ENCODE measurements at regions not wholly inside any gene's neighbourhood (a gene's known extent, or its start where the extent isn't known, plus 50 kb on each side); places are given as distances from the start of the nearest gene placed in this dataset.

GRCh38 chr4:27873596-27873995, 1013.0 kb downstream of the STIM2 start:
- intact Hi-C loops (cut with DNase I), result no loop called here

DNA sequence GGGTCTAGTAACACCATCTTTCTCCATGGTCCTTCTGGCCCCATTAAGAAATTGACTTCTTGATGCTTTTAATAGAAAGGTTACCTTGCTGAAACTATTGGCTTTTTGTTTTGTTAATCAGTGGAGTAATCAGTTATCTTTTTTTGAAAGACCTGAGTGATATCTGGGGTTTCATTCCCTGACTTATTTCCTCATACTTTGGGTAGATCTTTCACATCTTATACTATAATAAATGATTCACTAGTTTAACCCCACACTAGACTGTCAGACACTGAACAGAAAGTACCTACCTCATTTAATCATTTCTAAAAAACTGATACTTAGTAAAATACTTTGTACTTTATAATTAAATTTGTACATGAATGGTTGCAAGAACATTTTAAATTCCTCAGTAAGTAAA, 1021.1 kb downstream of the STIM2 start:
- intact Hi-C loops (cut with DNase I), result no loop called here
- no peak for ATAC-seq
- DNase-seq, result no peak
- H3K27ac ChIP-seq, result no peak overlapping the region
- no peaks in the 10 kb centered on the region for H3K9me3 ChIP-seq
- no peak overlapping the region for H3K4me3 ChIP-seq
- H3K4me1 ChIP-seq, result no peaks in the 10 kb centered on the region
- TF ChIP-seq CTCF (IDR thresholded peaks at IDR 0.05) (no peak), POLR2A (IDR thresholded peaks at IDR 0.05) (no peak)
- no peaks in the 10 kb centered on the region for H3K27me3 ChIP-seq
- H3K36me3 ChIP-seq (replicated peaks in 1 of 2; ENCODE audit: insufficient read depth in 1 of 2, low read depth in 2 of 2), result no peaks in the 10 kb centered on the region

More at GRCh38 chr4:27873596-27873995, 1013.0 kb downstream of the STIM2 start:
- Histone ChIP-seq H3K27ac (no peak overlapping the region), H3K27me3 (no peaks in the 10 kb centered on the region), H3K4me3 (no peak overlapping the region), H3K36me3 (replicated peaks in 1 of 2; ENCODE audit: insufficient read depth in 1 of 2, low read depth in 2 of 2) (no peaks in the 10 kb centered on the region), H3K9me3 (no peaks in the 10 kb centered on the region), H3K4me1 (no peaks in the 10 kb centered on the region)
- ATAC-seq, result no peak
- DNase-seq, result no peak
- TF ChIP-seq POLR2A (IDR thresholded peaks at IDR 0.05), result no peak
- TF ChIP-seq CTCF (IDR thresholded peaks at IDR 0.05), result no peak

- intact Hi-C loops (cut with DNase I), result no loop called here
- Histone ChIP-seq H3K36me3 (replicated peaks in 1 of 2; ENCODE audit: insufficient read depth in 1 of 2, low read depth in 2 of 2) (no peaks in the 10 kb centered on the region), H3K27me3 (no peaks in the 10 kb centered on the region), H3K9me3 (no peaks in the 10 kb centered on the region), H3K4me1 (no peaks in the 10 kb centered on the region), H3K27ac (no peak overlapping the region), H3K4me3 (no peak overlapping the region)
- no peak for ATAC-seq
- DNase-seq, result no peak
- 35 to 46% methylated on average over 2 of the region's 2 CpGs for WGBS, 2 donors
- TF ChIP-seq CTCF (IDR thresholded peaks at IDR 0.05), result no peak
- no peak for TF ChIP-seq POLR2A (IDR thresholded peaks at IDR 0.05)
These were observed 1025.5 kb downstream of the STIM2 start for GRCh38 chr4:27886120-27886519.

DNA sequence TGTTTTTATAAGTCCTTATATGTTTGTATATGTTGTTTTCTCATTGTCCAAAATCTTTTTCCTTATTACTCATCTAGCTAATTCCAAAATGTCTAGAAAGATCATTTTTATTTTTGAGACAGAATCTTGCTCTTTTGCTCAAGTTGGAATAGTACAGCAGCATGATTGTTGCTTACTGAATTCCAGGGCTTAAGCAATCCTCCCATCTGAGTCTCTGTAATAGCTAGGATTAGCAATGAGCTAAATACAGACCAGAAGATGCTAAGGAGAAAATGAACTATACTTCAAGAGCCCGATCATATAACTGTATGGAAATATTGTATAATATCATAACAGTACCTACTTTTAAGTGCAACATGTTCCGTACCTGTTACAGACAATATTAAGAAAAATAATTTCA, 1027.0 kb downstream of the STIM2 start:
- Histone ChIP-seq H3K4me1 (no peaks in the 10 kb centered on the region), H3K36me3 (replicated peaks in 1 of 2; ENCODE audit: insufficient read depth in 1 of 2, low read depth in 2 of 2) (no peaks in the 10 kb centered on the region), H3K27ac (no peak overlapping the region), H3K9me3 (no peaks in the 10 kb centered on the region), H3K27me3 (no peaks in the 10 kb centered on the region), H3K4me3 (no peak overlapping the region)
- no peak for TF ChIP-seq CTCF (IDR thresholded peaks at IDR 0.05)
- no peak for TF ChIP-seq POLR2A (IDR thresholded peaks at IDR 0.05)
- 73% methylated on average over 2 of the region's 2 CpGs for WGBS, 2 donors
- intact Hi-C loops (cut with DNase I), result no loop called here
- ATAC-seq (no peak), DNase-seq (no peak)

DNA sequence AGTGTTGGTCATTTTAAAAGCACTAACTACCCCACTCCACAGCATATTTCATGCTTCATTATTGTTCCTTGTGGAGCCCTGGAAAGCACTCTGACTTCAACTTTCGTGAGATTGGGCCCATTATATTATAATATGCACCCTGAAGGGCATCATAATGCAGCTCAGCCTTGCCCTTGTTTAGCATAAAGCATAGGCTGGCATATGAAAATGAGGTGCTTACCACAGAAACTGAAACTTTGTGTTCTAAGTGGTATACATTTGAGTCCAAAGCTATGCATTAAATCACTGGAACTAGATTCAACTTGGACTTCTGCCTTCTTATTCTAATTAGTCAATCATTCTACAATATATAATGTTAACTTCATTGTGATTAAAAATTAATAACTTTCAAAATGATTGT, 1027.9 kb downstream of the STIM2 start:
- DNase-seq, result no peak
- intact Hi-C loops (cut with DNase I), result no loop called here
- WGBS, 2 donors, result 21 to 45% methylated on average over 1 of the region's 1 CpG
- no peaks in the 10 kb centered on the region for H3K4me1 ChIP-seq
- no peak for ATAC-seq
- TF ChIP-seq CTCF (IDR thresholded peaks at IDR 0.05) (no peak), POLR2A (IDR thresholded peaks at IDR 0.05) (no peak)
- no peak overlapping the region for H3K4me3 ChIP-seq
- no peaks in the 10 kb centered on the region for H3K36me3 ChIP-seq (replicated peaks in 1 of 2; ENCODE audit: insufficient read depth in 1 of 2, low read depth in 2 of 2)
- H3K27ac ChIP-seq, result no peak overlapping the region
- H3K27me3 ChIP-seq, result no peaks in the 10 kb centered on the region
- no peaks in the 10 kb centered on the region for H3K9me3 ChIP-seq

Data from body of pancreas (tissue), 4 donors.